ENCODE measurements at regions not wholly inside any gene's neighbourhood (a gene's known extent, or its start where the extent isn't known, plus 50 kb on each side); places are given as distances from the start of the nearest gene placed in this dataset.
"Not testable (repeated sequence)": the region's sequence is repeated elsewhere in the genome, so short reads cannot be mapped to it uniquely, and the experiment has no call there.

- no peak for DNase-seq
These were observed 121.7 kb upstream of the CFAP20DC start for GRCh38 chr3:59171491-59171890.

- DNase-seq = not testable (repeated sequence)
These were observed 120.3 kb upstream of the CFAP20DC start for GRCh38 chr3:59170166-59170565.

GRCh38 chr3:59167756-59168155 is 117.9 kb upstream of the CFAP20DC start:
- DNase-seq = no peak

GRCh38 chr3:59163953-59164352 is 114.1 kb upstream of the CFAP20DC start:
- no peak for DNase-seq

GRCh38 chr3:59161048-59161447 is 111.2 kb upstream of the CFAP20DC start:
- DNase-seq = no peak

- no peak for DNase-seq
These were observed 110.4 kb upstream of the CFAP20DC start for GRCh38 chr3:59160133-59160746.

GRCh38 chr3:59153648-59154047 is 103.8 kb upstream of the CFAP20DC start:
- no peak for DNase-seq

GRCh38 chr3:59152943-59153342 is 103.1 kb upstream of the CFAP20DC start:
- DNase-seq = no peak

GRCh38 chr3:59150039-59150438 is 100.2 kb upstream of the CFAP20DC start:
- DNase-seq = no peak

- DNase-seq = no peak
These were observed 99.3 kb upstream of the CFAP20DC start for GRCh38 chr3:59149166-59149565.

GRCh38 chr3:59143447-59143846 is 93.6 kb upstream of the CFAP20DC start:
- DNase-seq = no peak

- DNase-seq = no peak
These were observed 92.7 kb upstream of the CFAP20DC start for GRCh38 chr3:59142556-59142955.

GRCh38 chr3:59138966-59139365 is 89.1 kb upstream of the CFAP20DC start:
- no peak for DNase-seq

- DNase-seq = no peak
These were observed 87.6 kb upstream of the CFAP20DC start for GRCh38 chr3:59137415-59137814.

GRCh38 chr3:59136081-59136480 is 86.3 kb upstream of the CFAP20DC start:
- DNase-seq = no peak

GRCh38 chr3:59135096-59135495 is 85.3 kb upstream of the CFAP20DC start:
- DNase-seq = no peak

GRCh38 chr3:59133311-59133710 is 83.5 kb upstream of the CFAP20DC start:
- DNase-seq = no peak

GRCh38 chr3:59131016-59131766 is 81.4 kb upstream of the CFAP20DC start:
- DNase-seq = no peak

- no peak for DNase-seq
These were observed 78.9 kb upstream of the CFAP20DC start for GRCh38 chr3:59128685-59129084.

GRCh38 chr3:59127071-59127470 is 77.2 kb upstream of the CFAP20DC start:
- DNase-seq = no peak

- no peak for DNase-seq
These were observed 76.6 kb upstream of the CFAP20DC start for GRCh38 chr3:59126446-59126845.

GRCh38 chr3:59121346-59122144 is 71.7 kb upstream of the CFAP20DC start:
- DNase-seq = no peak

GRCh38 chr3:59118928-59119327 is 69.1 kb upstream of the CFAP20DC start:
- DNase-seq = no peak

GRCh38 chr3:59117396-59117795 is 67.6 kb upstream of the CFAP20DC start:
- DNase-seq = no peak

All from right forelimb (tissue), 1 donor.